Karpas-422 (cell line): ENCODE measurements at regions not wholly inside any gene's neighbourhood (a gene's known extent, or its start where the extent isn't known, plus 50 kb on each side); places are given as distances from the start of the nearest gene placed in this dataset.

Source experiments
- DNase-seq: peaks from one replicate; pipeline ENCODE4 v3.0.0-alpha.2; 2015
- H2AFZ ChIP-seq: fragments of 200-600 bp; sonication (generic); 2 replicates; pipeline ENCODE4 v1.6.1; 2014; ENCODE audit warnings: antibody characterized with exemption, low read length, mixed read lengths
- H3K27ac ChIP-seq: fragments of 200-600 bp; sonication (generic); 2 replicates; pipeline ENCODE4 v1.5.1; 2014; ENCODE audit warnings: mild to moderate bottlenecking, low read length, moderate library complexity
- H3K27me3 ChIP-seq: fragments of 200-600 bp; sonication (generic); 2 replicates; pipeline ENCODE4 v1.6.1; 2014; ENCODE audit warnings: low read length, mixed read lengths
- H3K36me3 ChIP-seq: fragments of 200-600 bp; sonication (generic); 2 replicates; pipeline ENCODE4 v1.6.1; 2014; ENCODE audit warnings: low read length, mixed read lengths; ENCODE audit not compliant: insufficient read depth
- H3K4me1 ChIP-seq: fragments of 200-600 bp; sonication (generic); 2 replicates; pipeline ENCODE4 v1.6.1; 2014; ENCODE audit warnings: mild to moderate bottlenecking, low read length, mixed read lengths
- H3K4me2 ChIP-seq: fragments of 200-600 bp; sonication (generic); 2 replicates; pipeline ENCODE4 v1.6.1; 2014; ENCODE audit warnings: low read length, low read depth, mild to moderate bottlenecking; ENCODE audit not compliant: poor library complexity, severe bottlenecking
- H3K4me3 ChIP-seq: fragments of 200-600 bp; sonication (generic); 2 replicates; pipeline ENCODE4 v1.5.1; 2014; ENCODE audit warnings: mild to moderate bottlenecking, antibody characterized with exemption, low read length, mixed read lengths
- H3K79me2 ChIP-seq: fragments of 200-600 bp; sonication (generic); 2 replicates; pipeline ENCODE4 v1.6.1; 2014; ENCODE audit warnings: mild to moderate bottlenecking, low read length, mixed read lengths
- H3K9ac ChIP-seq: fragments of 200-600 bp; sonication (generic); 2 replicates; pipeline ENCODE4 v1.6.0; 2014; ENCODE audit warnings: low read length
- H3K9me2 ChIP-seq: fragments of 200-600 bp; sonication (generic), shearing (Covaris generic); replicated peaks from 2 replicates; pipeline ENCODE4 v1.6.0; 2014; ENCODE audit warnings: mild to moderate bottlenecking, low read length, moderate library complexity; ENCODE audit not compliant: insufficient read depth
- H3K9me3 ChIP-seq: fragments of 300-700, 200-600 bp; sonication (generic); 2 replicates; pipeline ENCODE4 v1.6.1; 2014; ENCODE audit warnings: low read length, mixed read lengths
- H4K20me1 ChIP-seq: fragments of 200-600 bp; sonication (generic); 2 replicates; pipeline ENCODE4 v1.6.1; 2014; ENCODE audit warnings: mild to moderate bottlenecking, antibody characterized with exemption, low read length, low read depth; ENCODE audit not compliant: insufficient read depth

DNA sequence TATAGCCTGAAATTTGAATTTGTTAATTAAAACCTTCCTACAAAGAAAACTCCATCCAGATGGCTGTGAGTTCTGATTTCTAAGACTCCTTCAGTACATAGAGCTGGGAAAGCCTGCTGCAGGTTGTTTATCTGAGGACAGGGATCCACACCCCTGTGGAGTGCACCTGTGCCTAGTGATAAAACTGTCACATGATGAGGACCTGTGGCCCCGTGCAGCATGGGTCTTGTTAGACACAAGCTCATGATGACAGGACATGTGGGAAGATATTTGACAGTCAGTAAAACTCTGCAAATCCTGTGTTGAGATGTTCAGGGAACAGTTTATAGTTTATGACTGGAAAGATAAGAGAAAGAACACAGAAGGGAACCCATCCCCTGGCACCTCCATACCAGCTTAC is 133.2 kb upstream of the TMEM18 start:
- no peaks in the 10 kb centered on the region for H3K9me3 ChIP-seq
- no peaks in the 10 kb centered on the region; the same call in 1 of the 2 replicates for H3K4me1 ChIP-seq
- H3K9me2 ChIP-seq: no peaks in the 10 kb centered on the region
- no peaks in the 10 kb centered on the region for H3K27me3 ChIP-seq
- H3K9ac ChIP-seq: no peak overlapping the region
- H3K79me2 ChIP-seq: no peaks in the 10 kb centered on the region
- H3K4me3 ChIP-seq: no peak overlapping the region
- no peak overlapping the region for H3K27ac ChIP-seq
- H3K4me2 ChIP-seq: no peak overlapping the region
- H4K20me1 ChIP-seq: no peaks in the 10 kb centered on the region
- no peak overlapping the region for H2AFZ ChIP-seq
- no peaks in the 10 kb centered on the region for H3K36me3 ChIP-seq
- no peak for DNase-seq

DNA sequence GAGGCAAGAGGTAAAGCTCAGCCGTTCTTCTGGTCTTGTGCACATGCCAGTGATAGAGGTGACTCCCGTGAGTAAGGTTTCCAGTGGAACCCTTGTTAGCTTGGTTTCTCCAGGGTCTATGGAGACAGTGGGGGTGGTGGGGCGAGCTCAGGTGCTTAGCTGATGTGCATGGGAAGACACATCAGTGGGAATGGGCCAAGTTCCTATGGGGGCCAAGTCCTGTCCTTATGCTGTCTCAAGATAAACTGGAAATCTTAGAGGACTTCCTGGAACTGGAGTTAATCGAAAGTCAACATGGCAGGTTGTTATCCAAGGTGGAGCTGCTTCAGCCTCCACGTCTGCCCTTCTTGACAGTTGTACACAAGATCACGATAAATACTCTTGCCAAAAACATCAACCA is 130.1 kb upstream of the TMEM18 start:
- Histone ChIP-seq H2AFZ (no peak overlapping the region), H3K4me1 (no peaks in the 10 kb centered on the region; the same call in 1 of the 2 replicates), H3K4me3 (no peak overlapping the region), H3K4me2 (no peak overlapping the region), H3K9me2 (no peaks in the 10 kb centered on the region), H3K36me3 (no peaks in the 10 kb centered on the region), H3K79me2 (no peaks in the 10 kb centered on the region), H4K20me1 (no peaks in the 10 kb centered on the region), H3K9ac (no peak overlapping the region), H3K27me3 (no peaks in the 10 kb centered on the region), H3K27ac (no peak overlapping the region), H3K9me3 (no peaks in the 10 kb centered on the region)
- DNase-seq: no peak

DNA sequence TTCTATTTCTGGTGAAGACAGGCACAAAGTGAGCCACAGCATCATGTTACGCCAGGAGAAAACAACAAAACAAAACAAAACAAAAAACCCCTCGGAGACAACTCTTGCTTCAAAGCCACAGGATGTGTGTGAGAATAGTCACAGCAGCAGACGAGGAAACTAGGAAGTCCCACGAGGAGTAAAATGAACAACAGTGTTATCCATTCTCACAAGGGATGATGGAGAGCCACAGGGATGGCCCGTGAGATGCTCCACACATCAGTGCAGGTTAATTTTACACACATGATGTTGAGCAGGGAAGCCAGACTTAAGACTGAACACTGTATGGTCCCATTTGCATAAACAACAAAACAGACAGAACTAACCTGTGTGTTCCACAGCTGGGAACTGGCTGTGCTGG is 128.5 kb upstream of the TMEM18 start:
- no peak overlapping the region for H3K9ac ChIP-seq
- no peak for DNase-seq

DNA sequence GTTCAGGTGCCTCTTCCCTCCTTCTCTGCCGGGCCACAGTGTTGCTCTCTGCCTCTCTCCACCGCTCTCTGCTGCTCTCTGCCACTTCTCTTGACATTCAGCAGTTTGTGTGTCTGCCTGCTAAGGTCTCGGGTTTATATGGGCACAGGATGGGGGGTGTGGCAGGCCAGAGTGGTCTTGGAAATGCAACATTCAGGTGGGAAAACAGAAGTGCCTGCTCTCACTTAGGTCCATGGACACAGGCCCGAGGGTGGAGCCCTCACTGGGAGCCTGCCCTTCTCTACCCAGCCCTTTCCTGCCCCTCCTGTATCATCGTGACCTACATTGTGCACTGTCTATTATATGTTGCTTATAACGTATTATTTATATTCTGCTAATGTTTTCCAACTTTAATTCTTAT is 120.8 kb upstream of the TMEM18 start:
- H3K27ac ChIP-seq: no peak overlapping the region
- H3K4me2 ChIP-seq: no peak overlapping the region
- peaks cover 13% of the 10 kb centered on the region for H3K4me1 ChIP-seq
- H3K9ac ChIP-seq: no peak overlapping the region
- H3K9me3 ChIP-seq: no peaks in the 10 kb centered on the region
- H3K36me3 ChIP-seq: no peaks in the 10 kb centered on the region
- H3K4me3 ChIP-seq: no peak overlapping the region
- H4K20me1 ChIP-seq: no peaks in the 10 kb centered on the region
- H2AFZ ChIP-seq: no peak overlapping the region
- H3K27me3 ChIP-seq: no peaks in the 10 kb centered on the region
- no peaks in the 10 kb centered on the region for H3K9me2 ChIP-seq
- H3K79me2 ChIP-seq: no peaks in the 10 kb centered on the region
- no peak for DNase-seq

More for the DNA sequence above, 128.5 kb upstream of the TMEM18 start:
- Histone ChIP-seq H3K36me3 (no peaks in the 10 kb centered on the region), H4K20me1 (no peaks in the 10 kb centered on the region), H3K4me3 (no peak overlapping the region), H3K27ac (no peak overlapping the region), H3K4me1 (no peaks in the 10 kb centered on the region; the same call in 1 of the 2 replicates), H3K79me2 (no peaks in the 10 kb centered on the region), H3K9me3 (no peaks in the 10 kb centered on the region), H2AFZ (peak overlapping the region; percentile 10; the same call in 1 of the 2 replicates), H3K4me2 (no peak overlapping the region), H3K9me2 (no peaks in the 10 kb centered on the region), H3K27me3 (no peaks in the 10 kb centered on the region)

GRCh38 chr2:797556-797955 is 120.3 kb upstream of the TMEM18 start:
- Histone ChIP-seq H3K9me2 (no peaks in the 10 kb centered on the region), H3K9me3 (no peaks in the 10 kb centered on the region), H3K4me1 (peaks cover 13% of the 10 kb centered on the region), H4K20me1 (no peaks in the 10 kb centered on the region), H3K36me3 (no peaks in the 10 kb centered on the region), H3K27me3 (no peaks in the 10 kb centered on the region), H3K79me2 (no peaks in the 10 kb centered on the region), H3K4me3 (no peak overlapping the region), H3K9ac (no peak overlapping the region), H2AFZ (no peak overlapping the region), H3K4me2 (no peak overlapping the region), H3K27ac (no peak overlapping the region)
- no peak for DNase-seq

DNA sequence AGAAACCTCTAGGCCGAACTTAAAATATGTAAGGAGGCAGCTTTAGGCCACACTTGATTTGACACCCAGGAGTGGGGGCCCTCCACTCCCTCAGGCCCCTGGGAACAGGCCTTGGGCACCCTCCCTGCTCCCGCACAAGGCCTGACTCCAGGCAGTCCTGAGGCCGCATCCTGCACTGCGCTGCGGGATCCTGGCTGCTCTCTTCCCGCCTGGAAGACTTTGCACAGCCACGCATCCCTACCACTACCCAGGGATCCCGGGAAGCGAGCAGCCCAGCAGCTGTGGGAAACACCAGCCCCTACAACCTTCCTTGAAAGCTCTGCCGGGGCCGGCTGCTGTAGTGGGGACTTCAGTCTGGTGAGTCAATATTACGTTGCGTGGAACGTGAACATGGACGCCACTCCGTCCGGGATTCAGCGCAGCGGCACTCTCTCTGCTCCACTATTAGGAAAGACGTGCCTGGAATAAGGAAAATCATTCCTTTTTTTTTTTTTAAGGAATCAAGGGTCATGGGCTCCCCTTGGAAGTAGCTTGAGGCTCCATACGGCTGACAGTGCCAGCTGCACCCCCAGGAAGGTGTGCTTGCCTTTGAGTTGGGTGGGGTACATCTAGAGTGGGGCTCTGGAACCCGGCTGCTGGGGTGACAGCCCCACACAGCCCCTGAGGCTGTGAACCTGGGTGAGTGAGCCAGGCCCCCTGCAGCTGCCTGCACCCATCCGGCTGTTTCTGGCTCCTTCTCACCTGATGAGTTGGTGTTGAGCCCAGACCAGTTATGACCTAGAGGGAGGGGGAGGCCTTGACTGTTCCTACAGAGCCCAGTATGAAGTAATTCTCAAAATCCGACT is 119.2 kb upstream of the TMEM18 start:
- Histone ChIP-seq H3K4me3 (no peak overlapping the region), H3K9ac (no peak overlapping the region), H3K27me3 (no peaks in the 10 kb centered on the region), H3K4me1 (peaks cover 13% of the 10 kb centered on the region), H3K36me3 (no peaks in the 10 kb centered on the region), H3K79me2 (no peaks in the 10 kb centered on the region), H2AFZ (no peak overlapping the region), H3K9me3 (no peaks in the 10 kb centered on the region), H3K9me2 (no peaks in the 10 kb centered on the region), H3K4me2 (no peak overlapping the region), H4K20me1 (no peaks in the 10 kb centered on the region), H3K27ac (no peak overlapping the region)
- no peak for DNase-seq

GRCh38 chr2:795531-796041 is 118.4 kb upstream of the TMEM18 start:
- DNase-seq: no peak
- Histone ChIP-seq H2AFZ (no peak overlapping the region), H3K4me3 (no peak overlapping the region), H3K27ac (no peak overlapping the region), H3K79me2 (no peaks in the 10 kb centered on the region), H3K4me2 (no peak overlapping the region), H3K9me2 (no peaks in the 10 kb centered on the region), H3K36me3 (no peaks in the 10 kb centered on the region), H3K9ac (no peak overlapping the region), H3K27me3 (no peaks in the 10 kb centered on the region), H3K4me1 (peaks cover 13% of the 10 kb centered on the region), H3K9me3 (no peaks in the 10 kb centered on the region), H4K20me1 (no peaks in the 10 kb centered on the region)

DNA sequence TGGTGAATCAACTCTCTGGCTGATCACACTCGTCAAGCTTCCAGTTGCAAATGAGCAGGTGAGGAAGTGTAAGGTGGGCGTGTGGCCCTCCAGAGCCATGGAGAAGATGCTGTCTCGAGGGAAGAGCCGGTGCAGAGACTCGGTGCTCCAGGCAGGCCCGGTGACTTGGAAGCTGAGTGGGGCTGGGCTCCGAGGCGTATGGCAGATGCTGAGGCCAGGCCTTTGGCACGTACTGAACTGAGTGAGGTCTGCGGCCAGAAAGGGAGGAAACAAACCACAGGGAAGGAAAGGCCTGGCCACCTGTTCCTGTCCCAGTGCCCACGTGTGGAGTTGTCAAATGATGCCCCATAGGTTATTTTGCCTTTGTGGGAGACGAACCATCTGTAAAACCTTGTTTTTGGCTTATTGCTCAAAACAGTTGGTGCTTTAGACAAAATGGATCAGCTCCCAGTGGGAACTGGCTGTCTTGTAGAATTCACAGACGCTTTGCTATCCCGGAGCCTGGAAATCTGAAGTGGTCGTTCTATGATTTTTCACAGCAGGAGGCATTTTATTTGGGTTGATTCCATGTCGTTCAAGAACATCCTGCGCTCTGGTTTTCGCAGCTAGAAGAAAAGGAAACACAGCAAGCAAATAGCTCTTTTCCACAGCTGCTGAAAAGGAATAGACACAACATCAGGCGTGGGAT is 117.5 kb upstream of the TMEM18 start:
- no peak overlapping the region for H3K27ac ChIP-seq
- no peaks in the 10 kb centered on the region for H3K79me2 ChIP-seq
- no peak overlapping the region for H3K9ac ChIP-seq
- no peak overlapping the region for H2AFZ ChIP-seq
- no peak overlapping the region for H3K4me2 ChIP-seq
- no peaks in the 10 kb centered on the region for H4K20me1 ChIP-seq
- H3K4me1 ChIP-seq: peaks cover 13% of the 10 kb centered on the region
- H3K9me2 ChIP-seq: no peaks in the 10 kb centered on the region
- H3K36me3 ChIP-seq: no peaks in the 10 kb centered on the region
- no peaks in the 10 kb centered on the region for H3K9me3 ChIP-seq
- no peaks in the 10 kb centered on the region for H3K27me3 ChIP-seq
- DNase-seq: no peak
- no peak overlapping the region for H3K4me3 ChIP-seq
